GM23338 (cell line): ENCODE measurements at regions not wholly inside any gene's neighbourhood (a gene's known extent, or its start where the extent isn't known, plus 50 kb on each side); places are given as distances from the start of the nearest gene placed in this dataset.

ENCODE experiments used
- ATAC-seq: fragments of 200-7000 bp; cut with Tn5 transposase; 3 replicates; pipeline ENCODE4 v1.9.1; 2020
- DNase-seq: peaks from one replicate; pipeline ENCODE4 v3.0.0-alpha.2; 2015; ENCODE audit warnings: low spot score
- H2AFZ ChIP-seq: fragments of 200-600 bp; sonication (generic); 2 replicates; pipeline ENCODE4 v1.8.0; 2016; ENCODE audit warnings: antibody characterized with exemption, mild to moderate bottlenecking, moderate library complexity
- H3F3A ChIP-seq: fragments of 200-600 bp; sonication (generic); replicated peaks from 2 replicates; pipeline ENCODE4 v1.8.0; 2017; ENCODE audit warnings: antibody characterized with exemption, mixed run types, low read depth
- H3K27ac ChIP-seq: fragments of 200-600 bp; sonication (generic); 2 replicates; pipeline ENCODE4 v1.6.1; 2016; ENCODE audit warnings: low read depth
- H3K27me3 ChIP-seq: fragments of 200-600 bp; sonication (generic); 2 replicates; pipeline ENCODE4 v1.8.0; 2016; ENCODE audit warnings: mild to moderate bottlenecking, mixed run types, moderate library complexity; ENCODE audit not compliant: insufficient read depth
- H3K36me3 ChIP-seq: fragments of 200-600 bp; sonication (generic); 2 replicates; pipeline ENCODE4 v1.8.0; 2016; ENCODE audit warnings: mild to moderate bottlenecking; ENCODE audit not compliant: insufficient read depth
- H3K4me1 ChIP-seq: fragments of 200-600 bp; sonication (generic); 2 replicates; pipeline ENCODE4 v1.8.0; 2016; ENCODE audit warnings: mild to moderate bottlenecking, moderate library complexity; ENCODE audit not compliant: insufficient read depth
- H3K4me2 ChIP-seq: fragments of 200-600 bp; sonication (generic); 2 replicates; pipeline ENCODE4 v1.7.1; 2017; ENCODE audit warnings: mixed run types
- H3K4me3 ChIP-seq: fragments of 200-600 bp; sonication (generic); 2 replicates; pipeline ENCODE4 v1.6.1; 2016; ENCODE audit warnings: mixed run types
- H3K79me2 ChIP-seq: fragments of 200-600 bp; sonication (generic); replicated peaks from 2 replicates; pipeline ENCODE4 v1.8.0; 2017; ENCODE audit warnings: mild to moderate bottlenecking; ENCODE audit not compliant: insufficient read depth
- H3K9me2 ChIP-seq: fragments of 200-600 bp; sonication (generic); 2 replicates; pipeline ENCODE4 v1.8.0; 2017; ENCODE audit not compliant: insufficient read depth
- H4K20me1 ChIP-seq: fragments of 200-600 bp; sonication (generic); replicated peaks from 2 replicates; pipeline ENCODE4 v1.8.0; 2017; ENCODE audit warnings: mild to moderate bottlenecking; ENCODE audit not compliant: insufficient read depth
- H3K27ac Mint-ChIP-seq: 2 replicates; pipeline ENCODE4 v1.8.0; 2020; ENCODE audit warnings: inconsistent platforms, mild to moderate bottlenecking, moderate library complexity, mixed read lengths
- H3K27me3 Mint-ChIP-seq: 3 replicates; pipeline ENCODE4 v1.8.0; 2022; ENCODE audit warnings: low read depth, mild to moderate bottlenecking, moderate library complexity, mixed read lengths, inconsistent platforms; ENCODE audit not compliant: insufficient read depth, poor library complexity
- H3K36me3 Mint-ChIP-seq: 3 replicates; pipeline ENCODE4 v1.8.0; 2021; ENCODE audit warnings: low read depth, mild to moderate bottlenecking, inconsistent platforms, moderate library complexity, mixed read lengths
- H3K4me1 Mint-ChIP-seq: 3 replicates; pipeline ENCODE4 v1.8.0; 2020; ENCODE audit warnings: mild to moderate bottlenecking, inconsistent platforms, mixed read lengths
- H3K4me3 Mint-ChIP-seq: 3 replicates; pipeline ENCODE4 v1.8.0; 2021; ENCODE audit warnings: moderate library complexity, mild to moderate bottlenecking, inconsistent platforms, mixed read lengths
- H3K9me3 Mint-ChIP-seq: 3 replicates; pipeline ENCODE4 v1.8.0; 2020; ENCODE audit warnings: moderate library complexity, mild to moderate bottlenecking, inconsistent platforms, mixed read lengths
- CREB1 ChIP-seq: fragments of 250-450 bp; sonication (Bioruptor Pico); IDR thresholded peaks from 2 replicates; pipeline ENCODE4 v1.5.0; 2020; ENCODE audit warnings: low read depth, mild to moderate bottlenecking, moderate library complexity
- CTCF ChIP-seq, 2 experiments: fragments of 200-600 bp in 1 of 2; sonication (generic) in 1 of 2; conservative IDR thresholded peaks; 2 replicates each; pipeline versions ENCODE4 v1.5.1 to v1.6.1; 2016 to 2017; ENCODE audit warnings: antibody characterized with exemption in 2 of 2, low read depth in 2 of 2, mild to moderate bottlenecking in 2 of 2, moderate library complexity in 1 of 2
- ETS1 ChIP-seq: IDR thresholded peaks from 2 replicates; pipeline ENCODE4 v1.6.1; 2016; ENCODE audit warnings: antibody characterized with exemption
- EZH2 ChIP-seq: fragments of 200-600 bp; sonication (generic); IDR thresholded peaks from one replicate; pipeline ENCODE4 v1.8.0; 2017; ENCODE audit warnings: antibody characterized with exemption, mild to moderate bottlenecking, low read depth; ENCODE audit not compliant: unreplicated experiment
- EZH2phosphoT487 ChIP-seq: fragments of 200-600 bp; sonication (generic); IDR thresholded peaks from one replicate; pipeline ENCODE4 v1.8.1; 2018; ENCODE audit warnings: antibody characterized with exemption; ENCODE audit not compliant: unreplicated experiment
- JUNB ChIP-seq: IDR thresholded peaks from one replicate; pipeline ENCODE4 v1.6.1; 2016; ENCODE audit warnings: antibody characterized with exemption; ENCODE audit not compliant: unreplicated experiment
- NANOG ChIP-seq: IDR thresholded peaks from 2 replicates; pipeline ENCODE4 v1.6.1; 2016; ENCODE audit warnings: antibody characterized with exemption, borderline replicate concordance
- POLR2AphosphoS5 ChIP-seq: IDR thresholded peaks from 2 replicates; pipeline ENCODE4 v1.6.1; 2016; ENCODE audit warnings: antibody characterized with exemption, low read depth
- REST ChIP-seq: IDR thresholded peaks from one replicate; pipeline ENCODE4 v1.6.1; 2018; ENCODE audit warnings: antibody characterized with exemption; ENCODE audit not compliant: unreplicated experiment
- STAT1 ChIP-seq: IDR thresholded peaks from one replicate; pipeline ENCODE4 v1.6.1; 2016; ENCODE audit warnings: antibody characterized with exemption; ENCODE audit not compliant: unreplicated experiment
- ZNF114 ChIP-seq: fragments of 250-450 bp; sonication (Bioruptor Pico); IDR thresholded peaks from 2 replicates; pipeline ENCODE4 v1.5.0; 2020; ENCODE audit warnings: mild to moderate bottlenecking, moderate library complexity
- ZNF331 ChIP-seq: fragments of 250-450 bp; sonication (Bioruptor Pico); IDR thresholded peaks from 2 replicates; pipeline ENCODE4 v1.5.0; 2020; ENCODE audit warnings: low read depth, mild to moderate bottlenecking, moderate library complexity
- ZNF462 ChIP-seq: fragments of 250-450 bp; sonication (Bioruptor Pico); IDR thresholded peaks from 2 replicates; pipeline ENCODE4 v1.5.0; 2020; ENCODE audit warnings: mild to moderate bottlenecking, moderate library complexity

- Mint-ChIP-seq H3K36me3 (peaks cover 29% of the 10 kb centered on the region), H3K4me3 (no peak overlapping the region), H3K27ac (no peak overlapping the region), H3K9me3 (peaks cover 40% of the 10 kb centered on the region), H3K27me3 (peaks cover 6% of the 10 kb centered on the region), H3K4me1 (peaks cover 4% of the 10 kb centered on the region; the same call in 2 of the 3 replicates)
- Histone ChIP-seq H3K36me3 (peaks cover 4% of the 10 kb centered on the region; the same call in 1 of the 2 replicates), H4K20me1 (no peaks in the 10 kb centered on the region), H3K4me1 (peaks cover 4% of the 10 kb centered on the region; the same call in 1 of the 2 replicates), H3K4me2 (no peak overlapping the region), H3K27me3 (no peaks in the 10 kb centered on the region), H3K9me2 (peaks cover 7% of the 10 kb centered on the region; the same call in 1 of the 2 replicates), H2AFZ (no peak overlapping the region), H3K79me2 (no peaks in the 10 kb centered on the region), H3K4me3 (no peak overlapping the region), H3K27ac (no peak overlapping the region), H3F3A (0 out of 2 replicates have a peak, but pooled peaks cover 2% of the 10 kb centered on the region)
- no peak for DNase-seq
- ATAC-seq: no peak
- no peak for TF ChIP-seq ZNF114 (CRISPR knock-in tag)
- no peak for TF ChIP-seq EZH2phosphoT487
- TF ChIP-seq EZH2: no peak
- TF ChIP-seq NANOG: no peak
- TF ChIP-seq STAT1: no peak
- no peak for TF ChIP-seq ETS1
- TF ChIP-seq ZNF462 (CRISPR knock-in tag): no peak
- no peak for TF ChIP-seq CREB1 (CRISPR knock-in tag)
- TF ChIP-seq JUNB: no peak
- TF ChIP-seq CTCF (conservative IDR thresholded peaks at IDR 0.05; ENCODE audit: low read depth in 2 of 2): no peak
- no peak for TF ChIP-seq REST
- no peak for TF ChIP-seq ZNF331 (CRISPR knock-in tag)
- TF ChIP-seq POLR2AphosphoS5: no peak
These were observed 56.2 kb upstream of the RESF1 start for GRCh38 chr12:31903025-31903424.
